ENCODE measurements at regions not wholly inside any gene's neighbourhood (a gene's known extent, or its start where the extent isn't known, plus 50 kb on each side); places are given as distances from the start of the nearest gene placed in this dataset.

DNA sequence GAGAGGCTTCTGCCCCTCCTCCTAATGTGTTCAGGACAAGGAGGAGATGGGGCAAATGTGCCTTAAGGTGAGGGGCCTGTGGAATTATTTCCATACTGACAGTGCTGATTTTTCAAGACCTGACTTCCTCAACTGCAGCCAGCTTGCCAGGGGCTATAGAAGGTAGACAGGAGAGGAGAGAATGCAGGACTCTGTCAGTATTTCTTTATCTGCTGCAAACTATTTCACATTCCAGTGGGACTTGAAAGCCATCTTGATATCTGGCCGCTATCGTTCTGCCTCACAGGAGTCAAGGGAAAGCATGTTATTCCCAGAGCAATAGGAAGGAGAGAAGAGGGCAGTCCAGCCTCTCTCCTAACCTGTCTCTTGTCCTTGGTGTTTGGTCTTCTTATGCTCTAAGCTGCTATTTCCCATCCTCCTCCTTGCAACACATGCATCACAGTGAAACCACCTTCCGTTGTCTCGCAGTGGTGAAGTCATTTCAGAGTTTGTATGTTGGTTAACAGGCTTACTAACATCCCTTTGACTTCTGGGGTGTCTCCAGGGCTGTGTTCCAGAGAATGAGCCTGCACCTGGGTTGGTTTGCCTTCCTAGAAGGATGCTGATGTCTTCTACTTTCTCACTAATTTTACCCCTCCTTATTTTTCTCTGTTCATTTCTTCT, 95.1 kb upstream of the MRPS22 start:
- Histone ChIP-seq H3K4me1 (replicated peaks in 1 of 2) (no peaks in the 10 kb centered on the region), H3K27ac (no peak overlapping the region), H3K4me3 (no peak overlapping the region)
- in situ Hi-C loops (cut with MboI; ENCODE audit: low pct_unique_long_range_greater_than_20kb in 2 of 9, low sequenced_read_pairs in 9 of 9, unreplicated experiment in 9 of 9): no loop called here
- ATAC-seq (replicated peaks in 6 of 8): no peak
- 80 to 100% (median 90%) methylated on average over 1 to 4 of the region's 4 CpGs; no CpG with 5 or more reads in 3 of the 10 experiments for WGBS, 10 experiments

DNA sequence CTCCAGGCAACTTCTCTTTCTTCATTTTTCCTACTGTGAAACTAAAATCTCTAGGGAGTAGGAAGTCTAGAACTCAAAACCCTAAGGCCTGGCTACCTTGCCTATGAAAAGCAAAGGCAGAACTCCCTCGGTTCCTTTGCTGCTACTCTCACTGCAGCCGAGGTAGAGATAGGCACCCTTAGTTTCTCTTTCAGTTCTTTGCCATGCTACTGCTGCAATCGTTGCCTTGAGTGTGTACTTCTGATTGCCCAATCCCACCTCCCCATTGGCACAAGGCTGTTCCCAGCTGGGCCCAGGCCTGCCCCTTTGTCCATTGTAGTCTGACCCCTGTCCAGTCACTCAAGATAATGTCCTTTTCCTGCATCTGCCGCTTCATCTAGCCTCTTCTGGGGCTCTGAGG, 92.3 kb upstream of the MRPS22 start:
- 60 to 85% (median 75%) methylated on average over 1 to 4 of the region's 4 CpGs; no CpG with 5 or more reads in 3 of the 10 experiments for WGBS, 10 experiments
- in situ Hi-C loops (cut with MboI; ENCODE audit: low pct_unique_long_range_greater_than_20kb in 2 of 9, low sequenced_read_pairs in 9 of 9, unreplicated experiment in 9 of 9): no loop called here
- no peaks in the 10 kb centered on the region for H3K4me1 ChIP-seq (replicated peaks in 1 of 2)
- H3K4me3 ChIP-seq: no peak overlapping the region
- ATAC-seq (replicated peaks in 6 of 8): no peak
- no peak overlapping the region for H3K27ac ChIP-seq

DNA sequence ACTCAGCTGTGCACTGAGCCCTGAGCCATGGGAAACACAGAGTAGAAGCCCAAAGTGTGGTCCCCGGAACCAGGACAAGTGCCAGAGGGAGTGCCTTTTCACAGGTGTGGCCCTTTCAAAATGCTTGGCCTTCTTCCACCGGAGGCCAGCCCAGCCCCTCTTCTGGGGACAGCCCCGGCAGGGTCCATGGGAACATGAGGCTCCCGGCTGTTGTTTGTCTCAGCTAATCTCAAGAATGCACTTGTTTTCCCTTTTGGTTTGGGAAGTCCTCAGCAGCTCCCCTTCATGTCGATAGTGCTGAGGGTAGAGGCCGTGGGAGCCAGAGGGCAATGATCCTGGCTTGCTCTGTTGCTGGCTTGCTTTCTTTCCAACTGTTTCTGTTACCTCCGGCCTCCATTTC, 91.1 kb upstream of the MRPS22 start:
- Histone ChIP-seq H3K4me3 (no peak overlapping the region), H3K4me1 (replicated peaks in 1 of 2) (no peaks in the 10 kb centered on the region), H3K27ac (no peak overlapping the region)
- no peak for ATAC-seq (replicated peaks in 6 of 8)
- 47 to 100% (median 78%) methylated on average over 1 to 4 of the region's 7 CpGs; no CpG with 5 or more reads in 2 of the 10 experiments for WGBS, 10 experiments
- in situ Hi-C loops (cut with MboI; ENCODE audit: low pct_unique_long_range_greater_than_20kb in 2 of 9, low sequenced_read_pairs in 9 of 9, unreplicated experiment in 9 of 9): no loop called here

DNA sequence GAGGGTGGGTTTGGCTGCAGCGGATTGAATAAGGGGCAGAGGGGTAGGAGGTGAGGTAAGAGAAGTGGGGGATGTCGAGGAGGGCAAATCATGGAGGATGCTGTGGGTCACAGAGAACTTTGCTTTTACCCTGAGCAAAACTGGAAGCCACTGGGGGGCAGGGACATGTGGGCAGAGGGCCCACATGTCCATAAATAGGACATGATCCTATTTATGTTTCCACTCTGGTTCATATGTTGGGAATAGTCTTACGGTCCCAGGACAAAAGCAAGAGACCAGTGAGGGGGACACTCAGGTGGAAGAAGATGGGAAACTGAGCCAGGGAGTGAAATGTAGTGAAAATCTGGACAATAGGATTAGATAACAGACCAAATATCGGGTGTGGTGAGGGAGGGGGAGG, 85.5 kb upstream of the MRPS22 start:
- Histone ChIP-seq H3K27ac (no peak overlapping the region), H3K4me1 (replicated peaks in 1 of 2) (no peaks in the 10 kb centered on the region), H3K4me3 (no peak overlapping the region)
- in situ Hi-C loops (cut with MboI; ENCODE audit: low pct_unique_long_range_greater_than_20kb in 2 of 9, low sequenced_read_pairs in 9 of 9, unreplicated experiment in 9 of 9): no loop called here
- no peak for ATAC-seq (replicated peaks in 6 of 8)
- WGBS, 10 experiments: 0 to 87% methylated on average over 1 to 2 of the region's 4 CpGs; no CpG with 5 or more reads in 8 of the 10 experiments

DNA sequence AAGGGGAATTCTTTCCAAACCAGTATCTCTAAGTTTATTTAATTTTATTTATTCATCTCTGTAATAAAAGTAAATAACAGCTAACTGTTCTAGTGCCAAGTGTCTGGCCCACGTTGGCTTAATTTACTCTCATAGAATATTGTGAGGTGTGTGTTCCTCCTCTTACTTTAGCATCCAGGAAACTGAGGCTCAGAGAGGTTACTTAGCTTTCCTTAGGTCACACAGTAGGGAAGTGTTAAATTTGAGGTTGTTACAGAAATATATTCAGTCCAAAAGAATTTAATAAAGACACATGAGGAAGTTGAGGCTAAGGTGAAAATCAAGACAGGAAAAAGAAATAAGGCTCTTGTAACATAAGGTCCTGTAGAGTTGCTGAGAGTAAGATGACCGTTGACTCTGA, 84.4 kb upstream of the MRPS22 start:
- H3K4me1 ChIP-seq (replicated peaks in 1 of 2): no peaks in the 10 kb centered on the region
- WGBS, 10 experiments: 20 to 100% (median 85%) methylated on average over 1 to 2 of the region's 2 CpGs; no CpG with 5 or more reads in 2 of the 10 experiments
- no peak overlapping the region for H3K27ac ChIP-seq
- H3K4me3 ChIP-seq: no peak overlapping the region
- no peak for ATAC-seq (replicated peaks in 6 of 8)
- in situ Hi-C loops (cut with MboI; ENCODE audit: low pct_unique_long_range_greater_than_20kb in 2 of 9, low sequenced_read_pairs in 9 of 9, unreplicated experiment in 9 of 9): no loop called here

DNA sequence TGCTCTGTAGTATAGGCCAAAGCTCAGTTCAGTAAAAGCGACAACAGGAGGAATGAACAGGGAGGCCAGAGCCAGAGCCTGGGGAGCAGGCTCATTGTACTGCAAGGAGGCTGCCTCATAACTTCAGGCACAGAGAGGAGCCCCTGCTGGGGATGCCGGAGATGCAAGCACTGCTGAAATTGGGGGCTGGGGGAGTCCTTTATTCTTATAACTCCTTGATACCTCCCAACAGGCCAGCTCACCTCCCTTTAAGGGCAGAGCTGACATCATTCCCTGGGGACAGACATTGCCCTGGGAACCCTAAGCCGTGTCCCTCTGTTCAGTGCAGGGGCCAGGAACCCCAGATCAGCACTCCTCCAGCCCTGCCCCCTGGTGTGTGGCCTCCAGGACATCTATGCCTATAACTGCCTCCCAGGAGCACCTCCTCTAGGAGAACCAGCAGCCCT, 83.8 kb upstream of the MRPS22 start:
- H3K4me1 ChIP-seq (replicated peaks in 1 of 2): no peaks in the 10 kb centered on the region
- in situ Hi-C loops (cut with MboI; ENCODE audit: low pct_unique_long_range_greater_than_20kb in 2 of 9, low sequenced_read_pairs in 9 of 9, unreplicated experiment in 9 of 9): no loop called here
- no peak overlapping the region for H3K27ac ChIP-seq
- no peak overlapping the region for H3K4me3 ChIP-seq
- no peak for ATAC-seq (replicated peaks in 6 of 8)
- 38 to 60% (median 50%) methylated on average over 1 to 2 of the region's 3 CpGs; no CpG with 5 or more reads in 7 of the 10 experiments for WGBS, 10 experiments

DNA sequence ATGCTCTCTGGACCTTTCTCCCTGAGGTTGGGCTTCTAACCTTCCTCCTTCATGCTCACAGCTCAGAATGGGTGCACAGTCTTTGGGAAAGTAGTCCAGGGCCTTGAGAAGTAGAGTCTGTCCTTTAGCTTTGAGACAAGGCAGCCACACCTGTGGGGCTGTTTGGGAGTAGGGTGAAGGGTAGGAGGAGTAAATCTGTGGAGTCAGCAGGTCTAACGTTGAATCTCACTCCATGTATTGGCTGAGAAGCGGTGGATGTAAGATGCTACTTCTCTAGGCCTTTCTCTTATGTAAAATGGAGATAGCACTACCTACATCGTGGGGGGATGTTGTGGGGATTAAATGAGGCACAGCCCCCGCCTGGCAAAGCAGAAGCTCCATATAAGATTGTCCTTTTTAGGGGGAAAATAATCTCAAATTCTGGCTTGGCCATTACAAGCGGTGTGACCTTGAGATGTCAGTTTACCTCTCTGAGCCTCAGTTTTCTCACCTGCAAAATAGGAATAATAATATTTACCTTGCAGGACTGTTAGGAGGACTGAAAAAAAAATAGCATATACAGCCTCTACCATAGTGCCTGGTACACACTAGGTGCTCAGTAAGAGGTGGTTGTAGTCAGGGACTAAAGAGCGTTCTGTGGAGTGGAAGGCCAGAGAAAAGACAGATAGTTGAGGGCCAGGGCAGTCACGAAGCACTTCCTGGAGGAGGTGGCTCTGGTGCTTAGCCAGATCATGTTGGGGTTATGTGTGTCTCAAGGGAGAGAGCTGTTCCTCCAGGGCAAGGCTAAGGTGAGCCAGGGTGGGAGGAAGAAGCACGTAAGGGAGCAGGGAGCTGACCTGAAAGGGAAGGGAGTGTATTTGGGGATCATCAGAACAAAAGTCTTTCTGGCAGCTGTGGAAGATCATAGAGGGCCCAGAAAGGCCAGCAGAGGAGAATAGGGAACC, 82.8 kb upstream of the MRPS22 start:
- H3K27ac ChIP-seq: no peak overlapping the region
- WGBS, 10 experiments: 60 to 100% (median 80%) methylated on average over 1 to 7 of the region's 8 CpGs; no CpG with 5 or more reads in 1 of the 10 experiments
- in situ Hi-C loops (cut with MboI; ENCODE audit: low pct_unique_long_range_greater_than_20kb in 2 of 9, low sequenced_read_pairs in 9 of 9, unreplicated experiment in 9 of 9): no loop called here
- ATAC-seq (replicated peaks in 6 of 8): no peak
- no peaks in the 10 kb centered on the region for H3K4me1 ChIP-seq (replicated peaks in 1 of 2)
- no peak overlapping the region for H3K4me3 ChIP-seq

DNA sequence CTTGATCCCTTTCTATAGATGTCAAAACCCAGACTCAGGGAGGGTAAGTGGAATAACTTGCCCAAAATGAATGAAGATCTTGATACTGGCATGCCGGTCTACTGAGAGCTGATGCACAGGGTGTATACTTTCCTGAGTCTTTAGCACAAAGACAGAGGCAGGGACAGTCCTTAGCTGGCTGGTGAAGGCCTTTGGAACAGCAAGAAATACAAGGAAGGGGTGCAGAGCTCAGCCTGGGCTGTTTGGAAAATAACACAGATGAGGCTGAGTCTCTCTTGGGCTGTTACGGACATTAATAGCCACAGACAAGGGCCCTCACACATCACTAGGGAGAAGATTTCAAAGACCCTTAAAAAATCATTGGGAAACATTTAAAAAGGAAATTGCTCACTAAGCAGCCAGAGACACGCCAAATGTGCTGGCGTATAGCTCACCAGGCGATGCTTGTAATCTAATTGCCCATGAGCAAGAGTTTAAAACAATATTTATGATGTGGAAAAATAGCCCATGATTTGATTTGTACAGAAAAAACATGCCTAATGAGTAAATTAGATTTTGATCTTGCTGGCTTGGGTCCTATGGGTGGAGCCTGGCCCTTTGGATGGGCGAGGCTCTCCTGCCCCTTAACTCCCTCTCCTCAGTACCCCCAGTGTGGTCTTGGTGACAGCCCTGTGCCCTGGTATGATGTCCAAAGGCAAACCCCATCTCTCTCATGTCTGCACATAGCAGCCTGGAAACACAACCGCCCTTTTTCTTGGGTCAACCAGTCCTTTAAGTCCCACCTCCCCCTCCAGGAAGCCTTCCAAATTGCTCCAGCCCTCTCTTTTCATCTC, 81.8 kb upstream of the MRPS22 start:
- peak in 1 of 8 experiments; percentile 88 for ATAC-seq (replicated peaks in 6 of 8)
- H3K4me1 ChIP-seq (replicated peaks in 1 of 2): no peaks in the 10 kb centered on the region

DNA sequence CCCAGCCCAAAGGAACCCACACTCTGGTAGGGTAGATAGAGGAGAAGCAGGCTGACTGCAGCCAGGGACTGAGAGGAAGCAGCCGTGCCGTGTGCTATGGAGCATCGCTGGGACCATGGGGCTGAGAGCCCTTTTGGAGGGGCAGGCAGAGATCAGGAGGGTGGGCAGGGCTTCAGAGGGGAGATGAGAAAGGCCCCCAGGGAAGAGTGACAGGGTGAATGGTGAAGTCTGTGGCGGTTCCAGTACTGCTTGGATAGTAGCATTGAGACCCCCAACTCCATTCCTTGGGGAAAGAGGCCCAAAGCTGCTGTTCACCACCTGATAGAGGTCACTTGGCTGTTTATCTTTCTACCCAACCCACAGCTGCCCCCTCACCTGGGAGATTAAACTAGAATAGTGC, 80.0 kb upstream of the MRPS22 start:
- Histone ChIP-seq H3K4me3 (no peak overlapping the region), H3K4me1 (replicated peaks in 1 of 2) (no peaks in the 10 kb centered on the region), H3K27ac (no peak overlapping the region)
- WGBS, 10 experiments: 50 to 100% (median 82%) methylated on average over 1 to 4 of the region's 4 CpGs; no CpG with 5 or more reads in 4 of the 10 experiments
- in situ Hi-C loops (cut with MboI; ENCODE audit: low pct_unique_long_range_greater_than_20kb in 2 of 9, low sequenced_read_pairs in 9 of 9, unreplicated experiment in 9 of 9): no loop called here
- no peak for ATAC-seq (replicated peaks in 6 of 8)

More for the DNA sequence above, 81.8 kb upstream of the MRPS22 start:
- in situ Hi-C loops (cut with MboI; ENCODE audit: low pct_unique_long_range_greater_than_20kb in 2 of 9, low sequenced_read_pairs in 9 of 9, unreplicated experiment in 9 of 9): no loop called here
- 50 to 100% (median 82%) methylated on average over 1 to 5 of the region's 7 CpGs; no CpG with 5 or more reads in 2 of the 10 experiments for WGBS, 10 experiments
- Histone ChIP-seq H3K27ac (no peak overlapping the region), H3K4me3 (no peak overlapping the region)

DNA sequence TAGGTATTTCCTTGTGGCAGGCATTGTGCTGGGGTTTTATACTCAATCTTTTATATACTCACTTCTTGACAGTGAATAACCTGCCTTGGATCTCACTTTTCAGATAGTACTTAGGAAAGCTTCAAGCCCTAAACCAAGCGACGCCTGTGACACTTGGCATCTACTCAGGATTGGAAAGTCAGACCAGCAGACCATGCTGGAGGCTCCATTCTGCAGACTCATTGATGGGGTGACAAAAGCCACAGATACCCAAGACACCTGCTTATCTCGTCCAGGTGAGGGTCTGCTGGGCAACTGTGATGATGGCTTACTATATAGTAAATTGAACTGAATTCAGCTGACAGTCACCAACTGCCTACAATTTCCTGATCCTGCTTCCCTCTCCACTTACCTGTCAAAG, 79.4 kb upstream of the MRPS22 start:
- in situ Hi-C loops (cut with MboI; ENCODE audit: low pct_unique_long_range_greater_than_20kb in 2 of 9, low sequenced_read_pairs in 9 of 9, unreplicated experiment in 9 of 9): no loop called here
- H3K4me1 ChIP-seq (replicated peaks in 1 of 2): no peaks in the 10 kb centered on the region
- WGBS, 10 experiments: 67 to 100% (median 88%) methylated on average over 2 to 3 of the region's 3 CpGs; no CpG with 5 or more reads in 5 of the 10 experiments
- ATAC-seq (replicated peaks in 6 of 8): no peak
- no peak overlapping the region for H3K27ac ChIP-seq
- H3K4me3 ChIP-seq: no peak overlapping the region

DNA sequence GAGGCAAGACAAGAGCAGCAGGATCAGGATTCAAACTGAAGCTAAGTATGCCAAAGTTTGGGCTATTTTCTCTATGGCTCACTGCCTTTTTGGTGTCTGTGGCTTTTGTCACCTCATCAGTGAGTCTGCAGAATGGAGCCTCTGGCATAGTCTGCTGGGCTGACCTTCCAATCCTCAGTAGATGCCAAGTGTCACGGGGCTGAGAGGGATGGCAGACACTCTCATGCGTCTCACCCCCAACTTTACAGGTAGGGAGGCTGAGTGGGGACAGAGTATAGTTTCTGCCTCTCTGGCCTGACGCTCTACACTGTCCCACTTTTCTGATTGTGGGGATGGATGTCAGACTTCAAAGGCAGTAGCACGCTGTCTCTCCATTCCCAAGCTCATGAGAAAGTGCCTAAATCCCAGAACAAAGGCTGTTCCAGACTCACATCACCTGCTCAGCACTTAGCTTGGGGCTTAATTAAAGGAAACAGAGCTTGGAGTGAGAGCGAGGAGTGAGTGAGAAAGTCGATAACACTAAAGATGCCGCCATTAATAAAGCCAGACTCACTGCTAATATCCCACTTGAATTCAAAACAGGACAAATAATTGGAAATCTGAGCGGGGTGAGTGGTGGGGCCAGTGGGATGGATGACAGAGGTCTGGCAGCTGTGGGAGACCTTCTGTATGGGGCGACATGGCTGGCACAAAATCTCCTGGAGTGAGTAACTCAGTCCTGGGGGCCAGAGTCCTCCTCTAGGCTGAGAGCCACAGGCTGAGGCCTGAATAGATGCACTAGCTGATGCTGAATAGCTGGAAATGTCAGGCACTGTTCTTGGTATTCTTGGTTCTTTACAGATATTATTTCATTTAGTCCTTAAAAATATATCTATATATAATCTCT, 78.4 kb upstream of the MRPS22 start:
- no peaks in the 10 kb centered on the region for H3K4me1 ChIP-seq (replicated peaks in 1 of 2)
- WGBS, 10 experiments: 46 to 84% (median 79%) methylated on average over 1 to 8 of the region's 9 CpGs; no CpG with 5 or more reads in 2 of the 10 experiments
- ATAC-seq (replicated peaks in 6 of 8): no peak
- in situ Hi-C loops (cut with MboI; ENCODE audit: low pct_unique_long_range_greater_than_20kb in 2 of 9, low sequenced_read_pairs in 9 of 9, unreplicated experiment in 9 of 9): no loop called here
- no peak overlapping the region for H3K27ac ChIP-seq
- H3K4me3 ChIP-seq: no peak overlapping the region
